ENCODE measurements at regions not wholly inside any gene's neighbourhood (a gene's known extent, or its start where the extent isn't known, plus 50 kb on each side); places are given as distances from the start of the nearest gene placed in this dataset.

GRCh38 chr10:122768389-122768745, 68.7 kb upstream of the C10orf120 start:
- no peak overlapping the region for H3K27ac ChIP-seq
- DNase-seq (no peak), ATAC-seq (no peak)
- 87% methylated on average over 1 of the region's 1 CpG for WGBS (ENCODE audit: insufficient coverage, low coverage, low lambda C conversion rate, missing lambda C conversion rate)
- no peaks in the 10 kb centered on the region for H3K27me3 ChIP-seq
- no peaks in the 10 kb centered on the region for H3K4me1 ChIP-seq
- no peaks in the 10 kb centered on the region for H3K9me3 ChIP-seq
- no peak overlapping the region for H3K4me3 ChIP-seq
- H3K36me3 ChIP-seq = no peaks in the 10 kb centered on the region
- TF ChIP-seq POLR2A (IDR thresholded peaks at IDR 0.05) = no peak
- TF ChIP-seq CTCF (IDR thresholded peaks at IDR 0.05) = no peak
- intact Hi-C loops (cut with DNase I) = no loop called here

GRCh38 chr10:122767621-122768388, 68.2 kb upstream of the C10orf120 start:
- intact Hi-C loops (cut with DNase I) = no loop called here
- Histone ChIP-seq H3K9me3 (no peaks in the 10 kb centered on the region), H3K4me3 (no peak overlapping the region), H3K4me1 (no peaks in the 10 kb centered on the region), H3K36me3 (no peaks in the 10 kb centered on the region), H3K27me3 (no peaks in the 10 kb centered on the region), H3K27ac (no peak overlapping the region)
- 40% methylated on average over 1 of the region's 12 CpGs for WGBS (ENCODE audit: insufficient coverage, low coverage, low lambda C conversion rate, missing lambda C conversion rate)
- peak in 1 of 4 donors; percentile 34 for ATAC-seq
- no peak for TF ChIP-seq POLR2A (IDR thresholded peaks at IDR 0.05)
- TF ChIP-seq CTCF (IDR thresholded peaks at IDR 0.05) = no peak
- DNase-seq = no peak

- Histone ChIP-seq H3K36me3 (no peaks in the 10 kb centered on the region), H3K4me3 (no peak overlapping the region), H3K9me3 (no peaks in the 10 kb centered on the region), H3K27me3 (no peaks in the 10 kb centered on the region), H3K27ac (no peak overlapping the region), H3K4me1 (no peaks in the 10 kb centered on the region)
- WGBS (ENCODE audit: insufficient coverage, low coverage, low lambda C conversion rate, missing lambda C conversion rate) = 47% methylated on average over 2 of the region's 2 CpGs
- ATAC-seq (no peak), DNase-seq (no peak)
- TF ChIP-seq CTCF (IDR thresholded peaks at IDR 0.05) (no peak), POLR2A (IDR thresholded peaks at IDR 0.05) (no peak)
- intact Hi-C loops (cut with DNase I) = no loop called here
These were observed 65.8 kb upstream of the C10orf120 start for GRCh38 chr10:122765412-122765811.

GRCh38 chr10:122756656-122757055, 57.0 kb upstream of the C10orf120 start:
- Histone ChIP-seq H3K4me3 (no peak overlapping the region), H3K9me3 (no peaks in the 10 kb centered on the region), H3K4me1 (no peaks in the 10 kb centered on the region), H3K27ac (no peak overlapping the region), H3K27me3 (no peaks in the 10 kb centered on the region), H3K36me3 (no peaks in the 10 kb centered on the region)
- no peak for TF ChIP-seq POLR2A (IDR thresholded peaks at IDR 0.05)
- no peak for TF ChIP-seq CTCF (IDR thresholded peaks at IDR 0.05)
- ATAC-seq = no peak
- intact Hi-C loops (cut with DNase I) = no loop called here
- DNase-seq = no peak
- WGBS (ENCODE audit: insufficient coverage, low coverage, low lambda C conversion rate, missing lambda C conversion rate) = 60% methylated on average over 1 of the region's 9 CpGs
